HepG2 (cell line): ENCODE measurements at regions not wholly inside any gene's neighbourhood (a gene's known extent, or its start where the extent isn't known, plus 50 kb on each side); places are given as distances from the start of the nearest gene placed in this dataset.

Source experiments
- FOXJ3 ChIP-seq: sonication (generic); formaldehyde crosslinking; IDR thresholded peaks from 2 replicates; pipeline ENCODE4 v1.4.0; 2020; ENCODE audit warnings: missing genetic modification reagents, mild to moderate bottlenecking, borderline replicate concordance
- ZFP82 ChIP-seq: sonication (generic); formaldehyde crosslinking; IDR thresholded peaks from 2 replicates; pipeline ENCODE4 v1.5.1; 2020; ENCODE audit warnings: mild to moderate bottlenecking, missing genetic modification reagents, borderline replicate concordance
- ZNF850 ChIP-seq: sonication (generic); formaldehyde crosslinking; conservative IDR thresholded peaks from 2 replicates; pipeline ENCODE4 v1.9.0; 2021; ENCODE audit warnings: mild to moderate bottlenecking, missing genetic modification reagents
- TF ChIP-seq, protein P1 (sequence below): sonication (generic); formaldehyde crosslinking; IDR thresholded peaks from 2 replicates; pipeline ENCODE4 v1.4.0; 2020; ENCODE audit warnings: low read depth, missing genetic modification reagents
- TF ChIP-seq, protein P2 (sequence below): sonication (generic); formaldehyde crosslinking; IDR thresholded peaks from 2 replicates; pipeline ENCODE4 v1.5.1; 2020; ENCODE audit warnings: mild to moderate bottlenecking, missing genetic modification reagents, borderline replicate concordance
- TF ChIP-seq, protein P3 (sequence below): sonication (generic); formaldehyde crosslinking; IDR thresholded peaks from 2 replicates; pipeline ENCODE4 v1.9.0; 2021; ENCODE audit warnings: missing genetic modification reagents, borderline replicate concordance

DNA sequence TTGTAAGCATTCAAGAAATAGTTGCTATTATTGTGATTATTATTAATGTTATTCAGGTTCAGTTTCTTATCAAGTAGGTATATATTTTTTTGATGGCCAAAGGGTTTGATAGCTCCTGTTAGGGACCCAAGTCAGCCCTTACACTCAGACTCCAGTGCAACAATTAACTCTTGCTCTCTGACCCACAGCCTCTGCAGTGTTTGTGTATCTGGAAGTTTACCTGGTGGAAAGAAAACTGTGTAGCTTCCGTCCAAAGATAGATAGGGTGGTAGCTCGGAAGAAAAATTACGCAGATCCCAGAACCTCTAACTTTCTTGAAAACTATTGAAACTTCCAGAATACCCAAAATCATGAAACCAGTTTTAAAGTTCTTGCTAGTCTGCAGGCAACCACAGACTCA lies 58.6 kb upstream of the IGFBP2 start (continued):
- TF ChIP-seq, protein P1, sequence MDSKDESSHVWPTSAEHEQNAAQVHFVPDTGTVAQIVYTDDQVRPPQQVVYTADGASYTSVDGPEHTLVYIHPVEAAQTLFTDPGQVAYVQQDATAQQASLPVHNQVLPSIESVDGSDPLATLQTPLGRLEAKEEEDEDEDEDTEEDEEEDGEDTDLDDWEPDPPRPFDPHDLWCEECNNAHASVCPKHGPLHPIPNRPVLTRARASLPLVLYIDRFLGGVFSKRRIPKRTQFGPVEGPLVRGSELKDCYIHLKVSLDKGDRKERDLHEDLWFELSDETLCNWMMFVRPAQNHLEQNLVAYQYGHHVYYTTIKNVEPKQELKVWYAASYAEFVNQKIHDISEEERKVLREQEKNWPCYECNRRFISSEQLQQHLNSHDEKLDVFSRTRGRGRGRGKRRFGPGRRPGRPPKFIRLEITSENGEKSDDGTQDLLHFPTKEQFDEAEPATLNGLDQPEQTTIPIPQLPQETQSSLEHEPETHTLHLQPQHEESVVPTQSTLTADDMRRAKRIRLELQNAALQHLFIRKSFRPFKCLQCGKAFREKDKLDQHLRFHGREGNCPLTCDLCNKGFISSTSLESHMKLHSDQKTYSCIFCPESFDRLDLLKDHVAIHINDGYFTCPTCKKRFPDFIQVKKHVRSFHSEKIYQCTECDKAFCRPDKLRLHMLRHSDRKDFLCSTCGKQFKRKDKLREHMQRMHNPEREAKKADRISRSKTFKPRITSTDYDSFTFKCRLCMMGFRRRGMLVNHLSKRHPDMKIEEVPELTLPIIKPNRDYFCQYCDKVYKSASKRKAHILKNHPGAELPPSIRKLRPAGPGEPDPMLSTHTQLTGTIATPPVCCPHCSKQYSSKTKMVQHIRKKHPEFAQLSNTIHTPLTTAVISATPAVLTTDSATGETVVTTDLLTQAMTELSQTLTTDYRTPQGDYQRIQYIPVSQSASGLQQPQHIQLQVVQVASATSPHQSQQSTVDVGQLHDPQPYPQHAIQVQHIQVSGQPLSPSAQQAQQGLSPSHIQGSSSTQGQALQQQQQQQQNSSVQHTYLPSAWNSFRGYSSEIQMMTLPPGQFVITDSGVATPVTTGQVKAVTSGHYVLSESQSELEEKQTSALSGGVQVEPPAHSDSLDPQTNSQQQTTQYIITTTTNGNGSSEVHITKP (CRISPR knock-in tag), result no peak
- TF ChIP-seq FOXJ3 (CRISPR knock-in tag) (peak; percentile 31; the same call in 1 of the 2 replicates), ZNF850 (CRISPR knock-in tag) (0 out of 2 replicates have a peak, but pooled peaks have one; percentile 40), ZFP82 (CRISPR knock-in tag) (no peak)
- TF ChIP-seq, protein P2, sequence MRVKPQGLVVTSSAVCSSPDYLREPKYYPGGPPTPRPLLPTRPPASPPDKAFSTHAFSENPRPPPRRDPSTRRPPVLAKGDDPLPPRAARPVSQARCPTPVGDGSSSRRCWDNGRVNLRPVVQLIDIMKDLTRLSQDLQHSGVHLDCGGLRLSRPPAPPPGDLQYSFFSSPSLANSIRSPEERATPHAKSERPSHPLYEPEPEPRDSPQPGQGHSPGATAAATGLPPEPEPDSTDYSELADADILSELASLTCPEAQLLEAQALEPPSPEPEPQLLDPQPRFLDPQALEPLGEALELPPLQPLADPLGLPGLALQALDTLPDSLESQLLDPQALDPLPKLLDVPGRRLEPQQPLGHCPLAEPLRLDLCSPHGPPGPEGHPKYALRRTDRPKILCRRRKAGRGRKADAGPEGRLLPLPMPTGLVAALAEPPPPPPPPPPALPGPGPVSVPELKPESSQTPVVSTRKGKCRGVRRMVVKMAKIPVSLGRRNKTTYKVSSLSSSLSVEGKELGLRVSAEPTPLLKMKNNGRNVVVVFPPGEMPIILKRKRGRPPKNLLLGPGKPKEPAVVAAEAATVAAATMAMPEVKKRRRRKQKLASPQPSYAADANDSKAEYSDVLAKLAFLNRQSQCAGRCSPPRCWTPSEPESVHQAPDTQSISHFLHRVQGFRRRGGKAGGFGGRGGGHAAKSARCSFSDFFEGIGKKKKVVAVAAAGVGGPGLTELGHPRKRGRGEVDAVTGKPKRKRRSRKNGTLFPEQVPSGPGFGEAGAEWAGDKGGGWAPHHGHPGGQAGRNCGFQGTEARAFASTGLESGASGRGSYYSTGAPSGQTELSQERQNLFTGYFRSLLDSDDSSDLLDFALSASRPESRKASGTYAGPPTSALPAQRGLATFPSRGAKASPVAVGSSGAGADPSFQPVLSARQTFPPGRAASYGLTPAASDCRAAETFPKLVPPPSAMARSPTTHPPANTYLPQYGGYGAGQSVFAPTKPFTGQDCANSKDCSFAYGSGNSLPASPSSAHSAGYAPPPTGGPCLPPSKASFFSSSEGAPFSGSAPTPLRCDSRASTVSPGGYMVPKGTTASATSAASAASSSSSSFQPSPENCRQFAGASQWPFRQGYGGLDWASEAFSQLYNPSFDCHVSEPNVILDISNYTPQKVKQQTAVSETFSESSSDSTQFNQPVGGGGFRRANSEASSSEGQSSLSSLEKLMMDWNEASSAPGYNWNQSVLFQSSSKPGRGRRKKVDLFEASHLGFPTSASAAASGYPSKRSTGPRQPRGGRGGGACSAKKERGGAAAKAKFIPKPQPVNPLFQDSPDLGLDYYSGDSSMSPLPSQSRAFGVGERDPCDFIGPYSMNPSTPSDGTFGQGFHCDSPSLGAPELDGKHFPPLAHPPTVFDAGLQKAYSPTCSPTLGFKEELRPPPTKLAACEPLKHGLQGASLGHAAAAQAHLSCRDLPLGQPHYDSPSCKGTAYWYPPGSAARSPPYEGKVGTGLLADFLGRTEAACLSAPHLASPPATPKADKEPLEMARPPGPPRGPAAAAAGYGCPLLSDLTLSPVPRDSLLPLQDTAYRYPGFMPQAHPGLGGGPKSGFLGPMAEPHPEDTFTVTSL (CRISPR knock-in tag), result peak; percentile 65; the same call in 1 of the 2 replicates
- TF ChIP-seq, protein P3, sequence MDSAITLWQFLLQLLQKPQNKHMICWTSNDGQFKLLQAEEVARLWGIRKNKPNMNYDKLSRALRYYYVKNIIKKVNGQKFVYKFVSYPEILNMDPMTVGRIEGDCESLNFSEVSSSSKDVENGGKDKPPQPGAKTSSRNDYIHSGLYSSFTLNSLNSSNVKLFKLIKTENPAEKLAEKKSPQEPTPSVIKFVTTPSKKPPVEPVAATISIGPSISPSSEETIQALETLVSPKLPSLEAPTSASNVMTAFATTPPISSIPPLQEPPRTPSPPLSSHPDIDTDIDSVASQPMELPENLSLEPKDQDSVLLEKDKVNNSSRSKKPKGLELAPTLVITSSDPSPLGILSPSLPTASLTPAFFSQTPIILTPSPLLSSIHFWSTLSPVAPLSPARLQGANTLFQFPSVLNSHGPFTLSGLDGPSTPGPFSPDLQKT (CRISPR knock-in tag), result no peak
